HEK293T (cell line): ENCODE measurements at regions not wholly inside any gene's neighbourhood (a gene's known extent, or its start where the extent isn't known, plus 50 kb on each side); places are given as distances from the start of the nearest gene placed in this dataset.

Experiments
- CTCF ChIA-PET: fragments of 350-600 bp; formaldehyde crosslinking; extraction: SDS; loops from one replicate; lab custom pipeline; 2021; ENCODE audit warnings: antibody characterized with exemption, inconsistent platforms; lab: Yijun Ruan, JAX
- POLR2A ChIA-PET: fragments of 350-600 bp; formaldehyde crosslinking; extraction: SDS; loops from one replicate; lab custom pipeline; 2020; ENCODE audit warnings: antibody characterized with exemption, inconsistent platforms; lab: Yijun Ruan, JAX
- DNase-seq: peaks from one replicate; pipeline ENCODE4 v3.0.0; 2012; ENCODE audit warnings: mixed read lengths; ENCODE audit errors: extremely low spot score
- ARNT ChIP-seq: fragments of 450-650 bp; IDR thresholded peaks from 2 replicates; pipeline ENCODE4 v1.6.1; 2017; ENCODE audit warnings: mild to moderate bottlenecking
- BHLHE40 ChIP-seq: fragments of 450-650 bp; IDR thresholded peaks from 2 replicates; pipeline ENCODE4 v1.6.1; 2016; ENCODE audit warnings: mild to moderate bottlenecking, moderate library complexity, borderline replicate concordance
- CTBP1 ChIP-seq: fragments of 450-650 bp; IDR thresholded peaks from 2 replicates; pipeline ENCODE4 v1.6.1; 2016; ENCODE audit warnings: borderline replicate concordance
- ELF4 ChIP-seq: fragments of 450-650 bp; IDR thresholded peaks from 2 replicates; pipeline ENCODE4 v1.6.1; 2017; ENCODE audit warnings: antibody characterized with exemption
- FOXA1 ChIP-seq: fragments of 450-650 bp; IDR thresholded peaks from 2 replicates; pipeline ENCODE4 v1.6.1; 2016; ENCODE audit warnings: mild to moderate bottlenecking
- FOXK2 ChIP-seq: fragments of 450-650 bp; IDR thresholded peaks from 2 replicates; pipeline ENCODE4 v1.6.1; 2016; ENCODE audit warnings: mild to moderate bottlenecking
- FOXM1 ChIP-seq: fragments of 450-650 bp; IDR thresholded peaks from 2 replicates; pipeline ENCODE4 v1.6.1; 2017; ENCODE audit warnings: mild to moderate bottlenecking, borderline replicate concordance
- HDGF ChIP-seq: fragments of 450-650 bp; IDR thresholded peaks from 2 replicates; pipeline ENCODE4 v1.6.1; 2017; ENCODE audit warnings: antibody characterized with exemption, borderline replicate concordance
- L3MBTL2 ChIP-seq: fragments of 450-650 bp; conservative IDR thresholded peaks from 2 replicates; pipeline ENCODE4 v1.6.1; 2016; ENCODE audit warnings: mild to moderate bottlenecking
- LEF1 ChIP-seq: fragments of 450-650 bp; IDR thresholded peaks from 2 replicates; pipeline ENCODE4 v1.6.1; 2017; ENCODE audit warnings: mild to moderate bottlenecking, borderline replicate concordance
- NFRKB ChIP-seq: fragments of 450-650 bp; IDR thresholded peaks from 2 replicates; pipeline ENCODE4 v1.6.1; 2016; ENCODE audit warnings: mild to moderate bottlenecking, moderate library complexity
- SP1 ChIP-seq: fragments of 450-650 bp; IDR thresholded peaks from 2 replicates; pipeline ENCODE4 v1.6.1; 2017
- SUZ12 ChIP-seq: fragments of 450-650 bp; IDR thresholded peaks from 2 replicates; pipeline ENCODE4 v1.6.1; 2016; ENCODE audit warnings: mild to moderate bottlenecking
- TARDBP ChIP-seq: fragments of 450-650 bp; IDR thresholded peaks from 2 replicates; pipeline ENCODE4 v1.6.1; 2016
- ZNF384 ChIP-seq: fragments of 450-650 bp; IDR thresholded peaks from 2 replicates; pipeline ENCODE4 v1.6.1; 2016
- TF ChIP-seq, protein P1 (sequence below): fragments of 450-650 bp; IDR thresholded peaks from 2 replicates; pipeline ENCODE4 v1.6.1; 2016

DNA sequence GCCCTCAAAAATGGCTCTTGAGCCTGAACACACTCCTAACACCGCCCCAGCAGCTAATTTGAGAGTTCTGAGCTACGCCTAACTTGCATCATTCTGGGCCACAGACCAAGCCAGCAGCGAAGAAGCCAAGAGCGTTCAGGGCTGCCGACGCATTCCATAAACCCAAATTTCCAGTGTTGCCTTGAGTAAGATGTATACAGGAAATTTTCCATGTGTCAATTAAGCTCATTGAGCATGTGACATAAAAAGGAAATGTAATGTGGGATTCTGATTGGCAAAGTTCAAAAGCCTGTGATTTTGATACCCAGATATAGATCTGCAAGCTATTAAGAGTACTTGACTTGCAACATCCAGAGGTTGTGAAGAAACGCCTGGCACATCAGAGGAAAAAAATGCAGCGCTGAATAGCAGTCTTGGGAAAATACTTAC lies 148.6 kb upstream of the NR2F2 start:
- TF ChIP-seq ELF4, result no peak
- TF ChIP-seq FOXK2, result no peak
- TF ChIP-seq ZNF384, result no peak
- no peak for TF ChIP-seq BHLHE40
- no peak for TF ChIP-seq CTBP1
- no peak for TF ChIP-seq FOXM1
- TF ChIP-seq SUZ12, result no peak
- TF ChIP-seq NFRKB, result no peak
- TF ChIP-seq HDGF, result no peak
- no peak for TF ChIP-seq L3MBTL2
- no peak for DNase-seq
- POLR2A ChIA-PET, result no interaction called here
- CTCF ChIA-PET, result interaction anchor here (0.8 to 1.6 kb wide), 3 partner anchors 14 to 146 kb away, joined by 3 to 5 read pairs (median 4); no protein-coding TSS in a partner anchor

DNA sequence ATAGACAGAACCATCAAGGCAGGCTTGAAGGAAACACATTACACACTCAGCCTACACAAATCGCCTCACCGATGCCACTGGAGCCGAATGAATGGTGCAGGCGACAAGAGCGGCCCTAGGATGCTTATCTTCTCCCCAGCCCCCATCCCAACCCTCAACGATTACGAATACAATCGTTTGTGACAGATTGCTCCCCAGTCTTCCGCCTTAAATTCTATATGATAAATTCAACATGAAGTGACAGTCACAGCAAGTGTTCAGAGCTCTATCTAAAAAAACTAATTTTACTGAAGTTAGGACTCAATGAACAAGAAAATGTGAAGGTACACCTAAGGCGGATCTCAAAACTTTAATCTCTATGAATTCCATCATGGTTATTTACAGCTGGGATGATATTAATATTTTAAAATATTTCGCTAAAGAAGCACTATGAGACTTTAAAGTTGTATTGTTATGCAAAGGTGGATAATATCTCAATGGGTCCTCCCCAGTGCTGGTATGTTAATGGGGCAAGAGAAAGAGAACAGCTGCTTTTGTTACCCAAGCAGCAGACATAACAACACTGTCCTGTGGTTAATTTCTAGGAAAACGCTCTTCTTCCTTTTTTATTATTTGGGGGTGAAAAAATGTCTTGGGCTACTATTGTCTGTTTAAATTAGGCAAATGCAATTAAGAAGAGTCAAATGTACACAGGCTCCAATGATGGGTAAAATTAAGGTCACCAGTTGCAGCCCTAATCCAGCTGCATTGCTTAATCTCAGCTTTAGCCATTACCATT lies 147.6 kb upstream of the NR2F2 start:
- DNase-seq, result no peak
- ChIA-PET CTCF (interaction anchor here (0.6 to 1.6 kb wide), 2 partner anchors 145 to 1116 kb away, joined by 4 read pairs; no protein-coding TSS in a partner anchor), POLR2A (interaction anchor here (0.7 kb wide), 1 partner anchor 147 kb away, joined by 3 read pairs; the partner anchor contains the start of gene NR2F2)
- TF ChIP-seq CTBP1 (no peak), NFRKB (no peak), BHLHE40 (no peak), ZNF384 (no peak), SP1 (no peak), ELF4 (no peak), SUZ12 (no peak), FOXA1 (no peak), HDGF (no peak), L3MBTL2 (no peak), TARDBP (no peak), LEF1 (no peak), FOXK2 (no peak), ARNT (no peak), FOXM1 (no peak)
- TF ChIP-seq, protein P1, sequence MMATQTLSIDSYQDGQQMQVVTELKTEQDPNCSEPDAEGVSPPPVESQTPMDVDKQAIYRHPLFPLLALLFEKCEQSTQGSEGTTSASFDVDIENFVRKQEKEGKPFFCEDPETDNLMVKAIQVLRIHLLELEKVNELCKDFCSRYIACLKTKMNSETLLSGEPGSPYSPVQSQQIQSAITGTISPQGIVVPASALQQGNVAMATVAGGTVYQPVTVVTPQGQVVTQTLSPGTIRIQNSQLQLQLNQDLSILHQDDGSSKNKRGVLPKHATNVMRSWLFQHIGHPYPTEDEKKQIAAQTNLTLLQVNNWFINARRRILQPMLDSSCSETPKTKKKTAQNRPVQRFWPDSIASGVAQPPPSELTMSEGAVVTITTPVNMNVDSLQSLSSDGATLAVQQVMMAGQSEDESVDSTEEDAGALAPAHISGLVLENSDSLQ, result no peak

GRCh38 chr15:96183514-96183850 lies 147.0 kb upstream of the NR2F2 start:
- no peak for DNase-seq
- no peak for TF ChIP-seq SP1
- no peak for TF ChIP-seq FOXM1
- no peak for TF ChIP-seq CTBP1
- no peak for TF ChIP-seq L3MBTL2
- no peak for TF ChIP-seq ZNF384
- no peak for TF ChIP-seq FOXA1
- TF ChIP-seq FOXK2, result no peak
- ChIA-PET CTCF (interaction anchor here (1.6 kb wide), 1 partner anchor 144 kb away, joined by 4 read pairs; no protein-coding TSS in a partner anchor), POLR2A (no interaction called here)

DNA sequence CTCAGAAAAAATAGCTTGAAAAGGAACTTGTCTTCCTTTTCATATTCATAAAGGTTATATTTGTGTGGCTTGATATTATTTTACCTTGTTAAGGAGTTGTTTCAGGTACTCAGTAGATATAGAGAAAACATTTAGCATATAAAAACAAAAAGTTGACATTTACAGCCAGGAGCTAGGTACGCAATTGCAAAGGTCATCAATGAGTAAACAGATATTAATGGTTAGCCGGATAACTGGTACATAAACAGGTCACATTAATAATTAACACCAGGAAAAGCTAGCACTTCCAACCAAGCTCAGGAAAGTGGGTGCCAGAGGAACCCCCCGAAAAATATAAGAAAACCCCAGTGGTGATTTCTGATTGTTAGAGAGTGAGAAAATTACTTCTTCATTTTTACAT lies 146.6 kb upstream of the NR2F2 start:
- ChIA-PET CTCF (no interaction called here), POLR2A (no interaction called here)
- no peak for DNase-seq
- no peak for TF ChIP-seq FOXK2
- TF ChIP-seq ZNF384, result no peak

- CTCF ChIA-PET, result no interaction called here
- POLR2A ChIA-PET, result no interaction called here
- no peak for TF ChIP-seq FOXM1
- TF ChIP-seq ELF4, result no peak
- no peak for TF ChIP-seq L3MBTL2
- TF ChIP-seq BHLHE40, result no peak
- no peak for TF ChIP-seq CTBP1
- no peak for TF ChIP-seq NFRKB
- TF ChIP-seq SP1, result no peak
- TF ChIP-seq ZNF384, result no peak
- no peak for TF ChIP-seq HDGF
- no peak for TF ChIP-seq SUZ12
- TF ChIP-seq ARNT, result no peak
- no peak for TF ChIP-seq LEF1
- no peak for TF ChIP-seq FOXA1
- DNase-seq, result no peak
These were observed 146.2 kb upstream of the NR2F2 start for GRCh38 chr15:96184297-96184696.

DNA sequence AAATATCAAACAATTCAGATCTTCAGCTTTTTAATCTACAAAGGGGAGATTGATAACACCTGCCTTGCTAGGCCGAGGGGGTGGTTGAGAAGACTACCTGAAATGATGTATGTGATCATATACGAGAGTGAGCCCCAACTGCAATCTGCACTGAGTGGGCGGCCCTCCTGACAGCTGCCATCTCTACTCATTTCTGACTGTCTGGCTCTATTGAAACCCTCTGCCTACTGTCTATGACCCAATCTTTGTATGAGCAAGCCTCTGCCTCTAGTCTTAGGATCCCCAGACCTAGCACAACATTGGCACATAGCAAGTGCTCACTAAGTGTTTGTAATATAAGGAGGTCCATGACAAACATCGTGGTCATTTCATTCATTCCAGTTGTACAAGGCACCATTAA lies 144.4 kb upstream of the NR2F2 start:
- CTCF ChIA-PET, result no interaction called here
- TF ChIP-seq L3MBTL2 (no peak), BHLHE40 (no peak), ARNT (no peak), ZNF384 (no peak), SUZ12 (no peak), ELF4 (no peak), NFRKB (no peak), LEF1 (no peak), FOXM1 (no peak), SP1 (no peak)
- TF ChIP-seq, protein P1, result no peak

More for the DNA sequence above, 144.4 kb upstream of the NR2F2 start:
- no peak for DNase-seq
- POLR2A ChIA-PET, result no interaction called here
